Hepatic stellate cell (primary cell): ENCODE measurements at regions not wholly inside any gene's neighbourhood (a gene's known extent, or its start where the extent isn't known, plus 50 kb on each side); places are given as distances from the start of the nearest gene placed in this dataset.

Experiments
- DNase-seq: peaks from one replicate; pipeline ENCODE4 v3.0.0; 2011; ENCODE audit warnings: low spot score

DNA sequence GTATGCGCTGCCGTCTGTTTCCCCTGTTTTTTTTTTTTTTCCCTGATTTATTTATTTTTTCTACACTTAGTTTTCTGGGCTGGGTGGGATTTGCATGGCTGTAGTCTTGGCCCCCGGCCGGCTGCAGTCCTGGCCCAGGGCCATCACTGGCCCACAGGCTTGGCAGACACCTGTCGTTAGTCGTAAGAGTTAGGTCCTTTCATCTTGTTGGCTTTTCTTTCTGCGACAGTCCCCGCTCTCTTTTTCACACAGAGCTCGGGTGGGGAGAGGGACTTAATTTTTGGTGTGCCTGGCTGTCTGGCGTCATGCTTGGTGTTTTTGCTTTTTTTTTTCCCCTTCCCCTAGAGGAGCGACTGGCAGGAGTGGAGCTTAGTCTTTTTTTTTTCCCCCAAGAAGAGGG is 183.4 kb downstream of the KLF13 start:
- no peak for DNase-seq

DNA sequence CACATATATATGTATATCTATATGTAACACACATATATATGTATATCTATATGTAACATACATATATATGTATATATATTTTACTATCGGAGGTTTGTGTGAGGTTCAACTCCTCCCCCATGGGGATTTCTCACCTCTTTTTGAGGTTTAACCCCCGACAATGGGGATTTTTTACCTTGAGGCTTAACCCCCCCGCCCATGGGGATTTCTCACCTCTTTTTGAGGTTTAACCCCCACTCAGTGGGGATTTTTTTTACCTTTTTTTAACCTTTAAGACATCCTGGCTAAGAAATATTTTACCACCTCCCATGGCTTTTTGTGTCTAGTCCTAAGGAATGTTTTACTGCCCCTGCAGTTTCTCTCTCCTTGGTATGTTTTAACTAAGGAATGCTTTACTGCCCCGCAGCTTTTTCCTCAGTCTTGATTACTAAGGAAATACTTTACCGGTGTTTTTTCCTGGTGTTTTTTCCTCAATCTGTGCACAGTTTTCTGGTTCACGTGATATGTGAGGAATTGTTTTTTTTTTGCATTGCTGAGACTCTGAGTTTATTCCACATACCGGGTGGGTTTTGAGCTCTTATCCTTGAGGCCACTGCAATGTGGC is 185.2 kb downstream of the KLF13 start:
- DNase-seq = no peak

DNA sequence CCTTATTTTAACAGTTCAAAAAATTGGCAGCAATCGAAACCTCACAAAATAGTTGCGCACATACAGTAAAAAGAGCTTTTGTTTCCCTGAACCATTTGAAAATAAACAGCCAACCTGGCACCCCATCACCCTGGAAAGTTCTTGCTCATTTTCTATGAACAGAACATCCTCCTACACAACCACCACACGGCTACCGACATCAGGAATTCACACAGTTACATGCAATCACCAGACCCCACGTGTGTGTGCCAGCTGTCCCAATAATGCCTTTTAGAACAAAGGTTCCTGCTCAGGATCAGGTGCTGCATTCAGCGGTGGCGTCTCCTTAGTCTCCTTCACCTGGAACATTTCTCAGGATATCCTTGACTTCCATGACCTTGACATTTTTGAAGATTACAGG is 186.5 kb downstream of the KLF13 start:
- DNase-seq = no peak

- no peak for DNase-seq
Observed at GRCh38 chr15:31516440-31516839, 189.8 kb downstream of the KLF13 start.

GRCh38 chr15:31516874-31517273 is 190.2 kb downstream of the KLF13 start:
- DNase-seq = no peak

GRCh38 chr15:31517711-31518110 is 191.1 kb downstream of the KLF13 start:
- DNase-seq = no peak

- no peak for DNase-seq
Observed at GRCh38 chr15:31522028-31522427, 195.4 kb downstream of the KLF13 start.

- DNase-seq = no peak
Observed at GRCh38 chr15:31523027-31523654, 196.5 kb downstream of the KLF13 start.

DNA sequence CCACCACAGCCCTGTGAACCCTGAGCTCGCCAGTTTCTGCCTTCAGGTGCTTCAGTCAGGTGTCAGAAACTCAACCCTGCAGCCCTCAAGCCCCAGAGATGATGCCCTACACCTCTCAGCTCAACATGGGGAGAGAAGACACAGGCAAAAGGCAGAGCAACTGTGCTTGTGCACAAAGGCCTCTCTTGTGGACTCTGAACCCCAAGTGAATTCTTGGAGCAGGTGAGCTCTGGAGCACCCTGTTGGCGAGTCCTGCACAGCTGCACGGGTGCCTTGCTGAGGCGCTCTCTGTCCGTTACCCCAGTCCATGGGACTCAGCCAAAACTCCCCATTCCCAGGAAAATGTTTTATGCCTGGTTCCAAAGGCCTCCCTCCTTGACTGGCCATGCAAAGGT is 197.0 kb downstream of the KLF13 start:
- DNase-seq = no peak

GRCh38 chr15:31525185-31525695 is 198.6 kb downstream of the KLF13 start:
- DNase-seq = no peak

DNA sequence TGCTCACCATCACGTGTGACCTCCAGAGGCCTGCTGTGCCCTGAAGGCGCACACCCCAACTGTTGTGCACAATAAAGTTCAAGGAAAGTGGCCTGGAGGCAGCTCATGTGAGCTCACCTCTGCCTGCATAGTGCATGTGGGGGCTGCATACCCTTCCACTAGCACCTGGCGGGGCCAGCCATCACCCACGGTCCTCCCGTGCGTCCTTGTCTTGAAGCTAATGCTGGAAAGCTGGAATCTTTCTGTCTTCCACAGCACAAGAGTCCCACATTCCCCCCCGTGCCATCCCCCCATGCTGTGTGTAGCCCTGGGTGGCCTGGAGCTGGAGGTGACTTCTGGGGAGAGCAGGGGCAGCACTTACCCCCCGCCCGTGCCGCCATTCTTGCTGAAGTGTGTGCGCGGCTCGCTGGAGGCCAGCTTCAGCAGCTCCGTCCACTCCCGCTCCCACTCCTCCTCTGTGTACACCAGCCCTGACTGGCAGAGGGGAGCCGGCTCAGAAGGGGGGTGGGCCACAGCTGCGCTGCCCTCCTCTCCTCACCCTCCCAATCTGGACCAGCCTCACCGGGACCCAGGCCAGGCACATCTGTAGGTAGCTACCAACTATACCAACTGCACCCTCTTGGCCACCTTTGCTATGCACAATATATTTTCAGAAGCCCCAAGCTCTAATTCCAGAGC is 199.5 kb downstream of the KLF13 start:
- DNase-seq = no peak

GRCh38 chr15:31526916-31527690 is 200.5 kb downstream of the KLF13 start:
- no peak for DNase-seq

DNA sequence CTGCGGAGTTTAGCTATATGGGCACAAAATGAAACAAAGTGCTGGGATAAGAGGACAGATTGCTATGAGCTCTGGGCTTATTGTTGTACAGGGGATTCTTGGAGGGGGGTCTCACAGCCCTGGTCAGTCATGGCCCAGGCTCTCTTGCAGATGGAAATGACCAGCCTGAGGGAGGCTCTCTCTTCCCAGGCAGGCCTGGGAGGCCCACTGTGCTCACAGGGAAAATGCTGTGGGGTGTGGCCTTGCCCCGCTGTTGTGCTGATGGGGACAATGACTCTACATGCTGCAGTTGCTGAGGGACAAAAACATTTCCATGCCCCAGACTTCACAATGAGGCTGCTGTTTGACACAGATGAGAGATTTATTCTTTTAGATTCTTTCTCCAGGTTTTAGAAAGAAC is 202.2 kb downstream of the KLF13 start:
- DNase-seq = no peak

- DNase-seq = no peak
Observed at GRCh38 chr15:31537770-31538592, 211.3 kb downstream of the KLF13 start.

- no peak for DNase-seq
Observed at GRCh38 chr15:31540633-31541032, 214.0 kb downstream of the KLF13 start.

GRCh38 chr15:31544361-31544760 is 217.7 kb downstream of the KLF13 start:
- DNase-seq = no peak

DNA sequence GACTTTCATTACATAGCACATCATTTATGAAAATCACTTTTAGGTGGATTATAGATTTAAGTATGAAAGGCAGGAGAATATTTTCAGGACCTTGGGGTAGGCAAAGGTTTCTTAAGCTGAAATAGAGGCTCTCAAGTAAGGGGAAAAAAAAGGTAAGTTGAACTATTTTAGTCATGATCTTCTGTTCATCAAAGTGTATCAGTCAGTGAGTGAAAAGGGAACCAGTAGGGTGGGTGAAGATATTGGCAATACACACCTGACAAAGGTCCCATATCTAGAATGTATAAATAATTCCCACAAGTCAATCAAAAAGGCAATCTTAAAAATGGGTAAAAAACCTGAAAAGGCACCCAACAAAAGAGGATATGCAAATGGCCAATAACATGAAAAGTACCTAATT is 218.6 kb downstream of the KLF13 start:
- DNase-seq = no peak

- no peak for DNase-seq
Observed at GRCh38 chr15:31550211-31550977, 223.8 kb downstream of the KLF13 start.

DNA sequence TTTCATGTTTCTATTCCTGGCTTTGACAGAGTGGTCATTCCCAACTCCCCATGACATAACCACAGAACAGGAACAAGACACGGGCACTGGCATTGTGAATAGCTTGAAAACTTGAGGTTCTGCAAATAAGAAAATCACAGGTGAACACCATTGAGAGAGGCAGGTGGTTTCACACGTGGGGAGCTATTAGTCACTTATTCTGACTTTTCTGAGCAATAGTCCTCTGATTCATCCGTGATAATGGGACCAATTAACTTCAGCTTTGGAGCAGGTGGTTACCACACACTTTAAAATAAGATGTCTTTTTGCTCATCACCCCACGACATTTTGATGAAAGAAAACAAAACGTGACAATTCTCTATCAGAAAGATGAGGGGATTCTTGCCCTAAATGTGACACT is 224.7 kb downstream of the KLF13 start:
- DNase-seq = no peak

GRCh38 chr15:31552482-31553099 is 226.0 kb downstream of the KLF13 start:
- DNase-seq = no peak

- DNase-seq = peak; percentile 44
Observed at GRCh38 chr15:31554261-31554660, 227.6 kb downstream of the KLF13 start.
